ENCODE measurements at regions not wholly inside any gene's neighbourhood (a gene's known extent, or its start where the extent isn't known, plus 50 kb on each side); places are given as distances from the start of the nearest gene placed in this dataset.

DNA sequence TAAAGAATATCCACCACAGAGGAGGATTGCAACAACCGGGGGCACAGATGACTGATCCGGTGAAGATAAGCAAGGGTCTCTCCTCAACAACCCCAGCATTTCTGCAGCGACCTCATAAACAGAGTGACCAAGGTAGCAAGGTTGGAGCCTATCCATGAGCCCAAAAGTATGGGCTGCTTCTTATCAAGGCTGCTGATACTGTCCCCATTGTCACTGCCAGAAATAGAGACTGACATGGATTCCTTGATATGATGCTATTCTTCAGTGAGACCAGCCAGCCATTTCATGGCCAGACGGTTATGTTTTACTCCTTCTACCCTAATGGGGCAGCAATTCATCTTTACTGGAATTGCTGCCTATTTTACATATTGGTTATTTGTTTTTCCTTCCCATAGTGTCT, 61.9 kb upstream of the ARHGAP5 start:
- DNase-seq (ENCODE audit: low read depth), result no peak
- H3K36me3 ChIP-seq (ENCODE audit: control insufficient read depth, insufficient read depth, low read length), result no peaks in the 10 kb centered on the region
- H3K27me3 ChIP-seq (ENCODE audit: control insufficient read depth, insufficient read depth, low read length), result no peaks in the 10 kb centered on the region
- no peak overlapping the region for H3K4me3 ChIP-seq (ENCODE audit: low read depth, low read length)
- TF ChIP-seq CTCF (IDR thresholded peaks at IDR 0.05; ENCODE audit: insufficient read depth, low read length, poor library complexity, severe bottlenecking), result no peak

GRCh38 chr14:32017587-32017986, 59.5 kb upstream of the ARHGAP5 start:
- DNase-seq (ENCODE audit: low read depth), result no peak
- H3K4me3 ChIP-seq (ENCODE audit: low read depth, low read length), result no peak overlapping the region
- TF ChIP-seq CTCF (IDR thresholded peaks at IDR 0.05; ENCODE audit: insufficient read depth, low read length, poor library complexity, severe bottlenecking), result no peak
- no peaks in the 10 kb centered on the region for H3K36me3 ChIP-seq (ENCODE audit: control insufficient read depth, insufficient read depth, low read length)
- H3K27me3 ChIP-seq (ENCODE audit: control insufficient read depth, insufficient read depth, low read length), result no peaks in the 10 kb centered on the region

- TF ChIP-seq CTCF (IDR thresholded peaks at IDR 0.05; ENCODE audit: insufficient read depth, low read length, poor library complexity, severe bottlenecking), result no peak
- Histone ChIP-seq H3K27me3 (ENCODE audit: control insufficient read depth, insufficient read depth, low read length) (no peaks in the 10 kb centered on the region), H3K36me3 (ENCODE audit: control insufficient read depth, insufficient read depth, low read length) (no peaks in the 10 kb centered on the region), H3K4me3 (ENCODE audit: low read depth, low read length) (no peak overlapping the region)
- no peak for DNase-seq (ENCODE audit: low read depth)
Observed at GRCh38 chr14:32018391-32019092, 58.6 kb upstream of the ARHGAP5 start.

DNA sequence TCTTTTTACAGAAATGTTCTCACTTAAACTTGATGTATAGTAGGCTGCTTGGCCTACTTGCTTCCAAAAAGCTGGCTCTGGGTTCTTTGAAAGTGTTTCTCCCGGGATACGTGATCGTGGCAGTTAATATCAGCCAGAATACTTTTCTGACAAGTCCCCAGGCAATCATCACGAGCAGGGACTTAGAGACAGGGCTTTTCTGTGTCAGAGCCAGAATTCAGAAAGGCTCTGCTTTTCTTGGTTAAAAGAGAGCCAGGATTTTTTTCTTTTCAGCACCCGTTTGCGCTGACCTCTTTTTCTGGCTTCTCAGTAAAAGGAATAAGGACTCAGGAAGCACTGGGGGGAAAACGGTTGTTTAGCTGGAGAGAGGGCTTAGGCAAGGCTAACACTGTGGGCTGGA, 57.8 kb upstream of the ARHGAP5 start:
- Histone ChIP-seq H3K36me3 (ENCODE audit: control insufficient read depth, insufficient read depth, low read length) (no peaks in the 10 kb centered on the region), H3K4me3 (ENCODE audit: low read depth, low read length) (no peak overlapping the region), H3K27me3 (ENCODE audit: control insufficient read depth, insufficient read depth, low read length) (no peaks in the 10 kb centered on the region)
- TF ChIP-seq CTCF (IDR thresholded peaks at IDR 0.05; ENCODE audit: insufficient read depth, low read length, poor library complexity, severe bottlenecking), result no peak
- no peak for DNase-seq (ENCODE audit: low read depth)

- Histone ChIP-seq H3K36me3 (ENCODE audit: control insufficient read depth, insufficient read depth, low read length) (no peaks in the 10 kb centered on the region), H3K4me3 (ENCODE audit: low read depth, low read length) (no peak overlapping the region), H3K27me3 (ENCODE audit: control insufficient read depth, insufficient read depth, low read length) (no peaks in the 10 kb centered on the region)
- DNase-seq (ENCODE audit: low read depth), result no peak
- TF ChIP-seq CTCF (IDR thresholded peaks at IDR 0.05; ENCODE audit: insufficient read depth, low read length, poor library complexity, severe bottlenecking), result no peak
Observed at GRCh38 chr14:32020882-32021281, 56.2 kb upstream of the ARHGAP5 start.

DNA sequence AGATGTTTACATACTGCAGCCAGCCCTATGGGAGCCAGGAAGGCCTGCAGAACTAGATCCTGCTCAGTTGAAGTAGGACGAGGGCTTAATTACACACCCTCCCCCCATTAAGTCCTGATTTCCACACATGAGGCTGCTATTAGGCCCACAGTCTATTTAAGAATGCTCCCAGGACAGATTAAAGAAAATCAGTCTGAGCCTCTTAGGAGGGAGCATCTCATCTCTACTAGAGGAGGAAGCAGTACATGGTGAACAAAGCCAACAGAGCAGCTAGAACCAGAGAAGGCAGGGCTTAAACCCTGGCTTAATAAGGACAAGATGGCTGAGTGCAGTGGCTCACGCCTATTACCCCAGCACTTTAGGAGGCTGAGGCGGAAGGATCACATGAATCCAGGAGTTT, 55.8 kb upstream of the ARHGAP5 start:
- no peak overlapping the region for H3K4me3 ChIP-seq (ENCODE audit: low read depth, low read length)
- TF ChIP-seq CTCF (IDR thresholded peaks at IDR 0.05; ENCODE audit: insufficient read depth, low read length, poor library complexity, severe bottlenecking), result no peak
- H3K36me3 ChIP-seq (ENCODE audit: control insufficient read depth, insufficient read depth, low read length), result no peaks in the 10 kb centered on the region
- no peaks in the 10 kb centered on the region for H3K27me3 ChIP-seq (ENCODE audit: control insufficient read depth, insufficient read depth, low read length)
- DNase-seq (ENCODE audit: low read depth), result no peak

Measured in kidney epithelial cell (primary cell).